ENCODE measurements at regions not wholly inside any gene's neighbourhood (a gene's known extent, or its start where the extent isn't known, plus 50 kb on each side); places are given as distances from the start of the nearest gene placed in this dataset.

DNA sequence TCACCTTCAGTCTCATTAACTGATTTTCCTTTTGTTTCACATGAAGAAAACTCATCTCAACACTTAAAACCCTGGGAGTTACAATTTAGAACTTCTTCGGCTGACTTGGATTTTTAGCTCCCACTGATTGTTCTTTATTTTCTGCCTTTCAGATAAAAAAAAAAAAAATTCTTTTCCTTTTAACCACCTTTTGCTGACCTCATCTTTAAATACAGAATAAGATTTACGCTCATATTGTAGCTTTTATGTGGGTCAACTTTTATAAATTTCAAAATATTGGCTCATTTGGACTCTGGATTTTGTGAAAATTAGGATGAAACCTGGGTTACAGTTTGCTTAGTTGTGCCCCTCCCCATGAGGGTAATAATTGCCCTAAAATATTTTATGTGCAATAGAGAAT lies 659.3 kb downstream of the ZNF674 start:
- Histone ChIP-seq H3K36me3 (ENCODE audit: control insufficient read depth, insufficient read depth, low read length) (no peaks in the 10 kb centered on the region), H3K4me3 (ENCODE audit: insufficient read depth, low read depth, low read length, poor library complexity, severe bottlenecking) (no peak overlapping the region), H3K27me3 (replicated peaks; ENCODE audit: control insufficient read depth, insufficient read depth, low read length, poor library complexity, severe bottlenecking) (no peaks in the 10 kb centered on the region), H3K4me1 (ENCODE audit: control insufficient read depth, insufficient read depth, low read length, poor library complexity, severe bottlenecking) (no peaks in the 10 kb centered on the region), H3K9me3 (ENCODE audit: control insufficient read depth, low read length) (no peaks in the 10 kb centered on the region), H3K27ac (ENCODE audit: insufficient read depth, low read length, poor library complexity, severe bottlenecking) (no peak overlapping the region)
- no peak for DNase-seq

DNA sequence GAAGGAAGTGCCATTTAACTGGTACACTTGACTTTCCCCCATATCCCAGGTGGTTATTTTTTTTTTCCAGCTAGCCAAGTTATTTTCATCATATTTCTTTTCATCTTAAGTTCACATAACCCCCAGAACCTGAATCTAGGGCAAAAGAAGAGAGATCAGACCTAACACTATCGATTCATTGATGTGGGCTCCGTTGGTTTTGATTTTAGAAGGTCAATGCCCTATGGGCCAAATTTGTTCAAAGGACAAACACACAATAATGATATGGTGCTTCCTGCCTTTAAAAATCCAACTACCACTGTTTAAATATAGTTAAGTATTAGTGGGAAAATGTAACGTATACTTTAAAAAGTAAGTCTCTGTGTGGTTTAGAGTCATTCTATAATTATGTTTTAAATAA lies 665.7 kb downstream of the ZNF674 start:
- no peak overlapping the region for H3K27ac ChIP-seq (ENCODE audit: insufficient read depth, low read length, poor library complexity, severe bottlenecking)
- no peaks in the 10 kb centered on the region for H3K9me3 ChIP-seq (ENCODE audit: control insufficient read depth, low read length)
- H3K36me3 ChIP-seq (ENCODE audit: control insufficient read depth, insufficient read depth, low read length), result no peaks in the 10 kb centered on the region
- no peak overlapping the region for H3K4me3 ChIP-seq (ENCODE audit: insufficient read depth, low read depth, low read length, poor library complexity, severe bottlenecking)
- H3K4me1 ChIP-seq (ENCODE audit: control insufficient read depth, insufficient read depth, low read length, poor library complexity, severe bottlenecking), result no peaks in the 10 kb centered on the region
- H3K27me3 ChIP-seq (replicated peaks; ENCODE audit: control insufficient read depth, insufficient read depth, low read length, poor library complexity, severe bottlenecking), result no peaks in the 10 kb centered on the region
- no peak for DNase-seq

DNA sequence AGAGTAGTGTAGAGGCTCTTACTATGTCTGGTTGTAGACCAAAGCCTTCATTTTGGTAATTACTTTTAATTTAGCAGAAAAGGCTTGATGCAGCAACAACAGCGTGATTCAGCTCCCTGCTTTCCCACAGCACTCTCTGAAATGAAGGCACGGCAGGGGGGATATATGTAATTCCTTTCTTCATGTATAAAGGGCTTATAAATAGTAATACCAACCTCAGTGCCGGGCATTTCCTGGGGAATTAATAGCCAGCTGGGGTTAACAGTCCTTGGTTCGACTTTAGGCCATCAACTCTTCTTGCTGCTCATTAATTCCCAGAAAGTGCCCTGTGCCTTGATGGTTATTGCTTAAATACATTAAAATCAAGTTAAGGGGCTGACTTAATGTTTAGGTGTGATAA lies 669.0 kb downstream of the ZNF674 start:
- H3K4me1 ChIP-seq (ENCODE audit: control insufficient read depth, insufficient read depth, low read length, poor library complexity, severe bottlenecking), result no peaks in the 10 kb centered on the region
- no peak overlapping the region for H3K4me3 ChIP-seq (ENCODE audit: insufficient read depth, low read depth, low read length, poor library complexity, severe bottlenecking)
- no peak overlapping the region for H3K27ac ChIP-seq (ENCODE audit: insufficient read depth, low read length, poor library complexity, severe bottlenecking)
- no peak for DNase-seq
- no peaks in the 10 kb centered on the region for H3K9me3 ChIP-seq (ENCODE audit: control insufficient read depth, low read length)
- H3K27me3 ChIP-seq (replicated peaks; ENCODE audit: control insufficient read depth, insufficient read depth, low read length, poor library complexity, severe bottlenecking), result no peaks in the 10 kb centered on the region
- H3K36me3 ChIP-seq (ENCODE audit: control insufficient read depth, insufficient read depth, low read length), result no peaks in the 10 kb centered on the region

DNA sequence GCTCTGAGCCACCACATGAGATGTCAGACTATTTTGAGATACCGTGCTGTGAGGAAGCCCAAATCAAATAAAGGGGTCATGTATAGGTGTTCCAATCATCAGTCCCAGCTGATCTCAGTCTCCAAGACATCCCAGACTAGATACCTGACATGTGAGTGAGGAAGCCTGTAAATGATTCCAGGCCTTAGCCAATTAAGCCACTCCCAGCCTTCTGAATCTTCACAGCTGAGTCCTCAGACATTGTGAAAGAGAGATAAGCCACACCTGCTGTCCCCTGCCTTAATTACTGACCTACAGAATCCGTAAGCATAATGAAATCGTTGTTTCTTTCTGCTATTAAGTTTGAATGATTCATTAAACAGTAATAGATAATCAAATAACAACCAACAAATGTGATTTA lies 671.4 kb downstream of the ZNF674 start:
- Histone ChIP-seq H3K27ac (ENCODE audit: insufficient read depth, low read length, poor library complexity, severe bottlenecking) (no peak overlapping the region), H3K4me3 (ENCODE audit: insufficient read depth, low read depth, low read length, poor library complexity, severe bottlenecking) (no peak overlapping the region), H3K36me3 (ENCODE audit: control insufficient read depth, insufficient read depth, low read length) (no peaks in the 10 kb centered on the region), H3K27me3 (replicated peaks; ENCODE audit: control insufficient read depth, insufficient read depth, low read length, poor library complexity, severe bottlenecking) (no peaks in the 10 kb centered on the region), H3K4me1 (ENCODE audit: control insufficient read depth, insufficient read depth, low read length, poor library complexity, severe bottlenecking) (no peaks in the 10 kb centered on the region), H3K9me3 (ENCODE audit: control insufficient read depth, low read length) (no peaks in the 10 kb centered on the region)
- no peak for DNase-seq

DNA sequence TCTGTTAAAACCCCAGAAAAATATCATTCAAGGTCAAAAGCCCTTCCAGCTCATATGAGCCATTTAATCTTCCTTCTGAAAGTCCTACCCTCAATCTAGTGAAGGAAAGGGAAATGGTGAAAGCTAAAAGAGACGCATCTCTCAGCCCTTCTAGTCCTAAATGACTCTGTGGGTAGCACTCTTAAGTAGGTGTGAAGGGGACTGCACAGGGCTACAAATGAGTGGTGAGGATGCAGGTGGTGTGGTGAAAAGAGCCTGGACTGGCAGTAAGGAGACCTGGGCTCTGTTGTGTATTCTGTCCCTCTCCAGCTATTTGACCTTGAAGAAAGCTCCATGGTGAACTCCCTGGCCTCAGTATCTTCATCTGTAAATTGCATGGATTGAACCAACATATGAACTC lies 671.8 kb upstream of the DIPK2B start:
- no peaks in the 10 kb centered on the region for H3K27me3 ChIP-seq (replicated peaks; ENCODE audit: control insufficient read depth, insufficient read depth, low read length, poor library complexity, severe bottlenecking)
- H3K4me3 ChIP-seq (ENCODE audit: insufficient read depth, low read depth, low read length, poor library complexity, severe bottlenecking), result no peak overlapping the region
- no peaks in the 10 kb centered on the region for H3K36me3 ChIP-seq (ENCODE audit: control insufficient read depth, insufficient read depth, low read length)
- no peak overlapping the region for H3K27ac ChIP-seq (ENCODE audit: insufficient read depth, low read length, poor library complexity, severe bottlenecking)
- H3K4me1 ChIP-seq (ENCODE audit: control insufficient read depth, insufficient read depth, low read length, poor library complexity, severe bottlenecking), result no peaks in the 10 kb centered on the region
- H3K9me3 ChIP-seq (ENCODE audit: control insufficient read depth, low read length), result no peaks in the 10 kb centered on the region
- no peak for DNase-seq

DNA sequence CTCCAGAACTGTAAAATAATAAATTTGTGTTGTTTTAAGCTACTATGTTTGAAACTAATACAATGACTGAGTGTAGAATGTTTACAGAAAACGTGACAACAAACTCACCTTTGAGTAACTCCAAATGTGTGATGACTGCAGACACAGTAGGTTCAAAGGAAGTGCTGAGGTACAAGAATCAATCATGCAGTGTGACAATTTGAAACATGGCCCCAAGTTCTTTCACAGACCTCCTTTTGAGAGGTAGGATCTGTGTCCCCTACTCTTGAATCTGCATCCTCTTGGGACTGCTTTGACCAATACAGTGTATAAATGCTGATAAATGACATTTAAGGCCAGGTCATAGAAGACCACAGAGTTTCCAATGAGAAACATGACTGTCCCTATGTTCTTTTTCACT lies 667.7 kb upstream of the DIPK2B start:
- Histone ChIP-seq H3K27me3 (replicated peaks; ENCODE audit: control insufficient read depth, insufficient read depth, low read length, poor library complexity, severe bottlenecking) (no peaks in the 10 kb centered on the region), H3K36me3 (ENCODE audit: control insufficient read depth, insufficient read depth, low read length) (no peaks in the 10 kb centered on the region), H3K4me1 (ENCODE audit: control insufficient read depth, insufficient read depth, low read length, poor library complexity, severe bottlenecking) (no peaks in the 10 kb centered on the region), H3K9me3 (ENCODE audit: control insufficient read depth, low read length) (no peaks in the 10 kb centered on the region), H3K4me3 (ENCODE audit: insufficient read depth, low read depth, low read length, poor library complexity, severe bottlenecking) (no peak overlapping the region), H3K27ac (ENCODE audit: insufficient read depth, low read length, poor library complexity, severe bottlenecking) (no peak overlapping the region)
- no peak for DNase-seq

DNA sequence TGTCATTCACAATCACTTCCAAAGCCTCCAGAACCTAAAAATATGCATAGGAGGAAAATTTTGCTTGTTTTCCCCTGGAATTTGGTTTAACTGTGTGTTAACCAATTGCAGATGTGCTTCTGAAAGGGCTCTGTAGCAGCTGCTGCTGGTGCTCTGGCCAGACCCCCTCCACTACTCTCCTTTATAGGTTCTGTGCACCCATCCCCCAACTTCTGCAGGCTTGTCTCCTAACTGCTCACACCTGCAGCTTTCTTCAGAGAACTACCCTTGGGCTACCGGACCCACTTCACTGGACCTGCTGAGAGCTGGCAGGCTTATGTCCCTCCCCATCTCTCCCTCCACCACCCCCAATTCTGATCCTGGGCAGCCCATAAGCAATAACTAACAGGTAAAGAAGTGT lies 662.1 kb upstream of the DIPK2B start:
- Histone ChIP-seq H3K27me3 (replicated peaks; ENCODE audit: control insufficient read depth, insufficient read depth, low read length, poor library complexity, severe bottlenecking) (peaks cover 2% of the 10 kb centered on the region), H3K27ac (ENCODE audit: insufficient read depth, low read length, poor library complexity, severe bottlenecking) (no peak overlapping the region), H3K4me3 (ENCODE audit: insufficient read depth, low read depth, low read length, poor library complexity, severe bottlenecking) (no peak overlapping the region), H3K4me1 (ENCODE audit: control insufficient read depth, insufficient read depth, low read length, poor library complexity, severe bottlenecking) (no peaks in the 10 kb centered on the region), H3K36me3 (ENCODE audit: control insufficient read depth, insufficient read depth, low read length) (no peaks in the 10 kb centered on the region), H3K9me3 (ENCODE audit: control insufficient read depth, low read length) (no peaks in the 10 kb centered on the region)
- no peak for DNase-seq

DNA sequence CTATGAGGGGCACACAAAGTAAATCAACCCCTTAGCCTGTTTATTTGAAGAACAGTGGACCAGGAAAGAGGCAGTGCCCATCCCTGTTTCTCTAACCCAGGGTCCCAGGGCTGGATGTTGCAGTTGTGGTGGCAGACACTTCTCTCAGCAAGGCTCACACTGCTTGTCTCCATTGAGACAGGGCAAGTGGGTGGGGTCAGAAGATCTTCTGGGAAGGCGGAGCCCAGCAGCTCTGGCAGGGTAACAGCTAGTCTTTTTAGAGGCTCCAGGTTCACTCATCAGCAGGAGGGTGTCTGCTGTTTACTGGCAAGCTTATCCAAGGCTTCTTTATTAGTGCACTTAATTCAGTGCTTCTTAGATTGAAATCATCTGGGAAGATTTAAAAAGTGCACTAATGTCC lies 659.8 kb upstream of the DIPK2B start:
- Histone ChIP-seq H3K36me3 (ENCODE audit: control insufficient read depth, insufficient read depth, low read length) (no peaks in the 10 kb centered on the region), H3K27me3 (replicated peaks; ENCODE audit: control insufficient read depth, insufficient read depth, low read length, poor library complexity, severe bottlenecking) (peaks cover 2% of the 10 kb centered on the region), H3K4me1 (ENCODE audit: control insufficient read depth, insufficient read depth, low read length, poor library complexity, severe bottlenecking) (no peaks in the 10 kb centered on the region), H3K9me3 (ENCODE audit: control insufficient read depth, low read length) (no peaks in the 10 kb centered on the region), H3K27ac (ENCODE audit: insufficient read depth, low read length, poor library complexity, severe bottlenecking) (no peak overlapping the region), H3K4me3 (ENCODE audit: insufficient read depth, low read depth, low read length, poor library complexity, severe bottlenecking) (no peak overlapping the region)
- no peak for DNase-seq

DNA sequence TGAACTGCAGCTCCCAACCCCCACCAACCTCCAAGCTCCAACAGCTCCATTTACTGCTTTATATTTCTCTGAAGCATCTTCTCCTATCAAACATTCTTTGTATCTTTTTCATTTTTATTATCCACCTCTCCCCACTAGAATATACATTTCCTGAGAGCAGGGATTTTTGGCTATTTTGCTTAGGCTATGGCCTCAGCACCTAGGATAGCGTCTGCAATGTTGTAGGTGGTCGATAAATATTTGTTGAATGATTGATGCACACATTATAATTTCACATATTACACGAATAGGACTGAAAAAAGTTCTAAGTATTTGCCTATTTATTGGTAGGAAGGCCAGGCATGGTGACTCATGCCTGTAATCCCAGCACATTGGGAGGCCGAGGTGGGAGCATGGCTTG lies 658.7 kb upstream of the DIPK2B start:
- peaks cover 2% of the 10 kb centered on the region for H3K27me3 ChIP-seq (replicated peaks; ENCODE audit: control insufficient read depth, insufficient read depth, low read length, poor library complexity, severe bottlenecking)

DNA sequence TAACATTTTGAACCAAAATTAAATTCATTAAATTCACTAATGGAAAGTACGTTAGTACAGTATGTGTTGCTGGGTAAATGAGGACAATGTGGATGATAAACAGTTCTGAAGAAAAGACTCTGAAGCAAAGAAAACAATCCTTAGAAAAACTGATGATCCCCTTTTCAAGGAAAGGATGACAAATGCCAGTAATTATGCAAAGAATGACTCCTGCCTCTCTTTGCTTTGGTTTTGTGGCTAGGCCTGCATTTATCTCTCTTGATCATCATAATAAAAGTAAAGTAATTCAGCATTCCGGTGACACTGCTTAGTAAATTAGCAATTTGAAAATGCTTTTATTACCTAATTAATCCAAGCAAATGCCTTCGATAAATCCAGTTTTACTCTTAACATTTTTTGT lies 652.2 kb upstream of the DIPK2B start:
- peaks cover 3% of the 10 kb centered on the region for H3K4me1 ChIP-seq (ENCODE audit: control insufficient read depth, insufficient read depth, low read length, poor library complexity, severe bottlenecking)
- no peak overlapping the region for H3K27ac ChIP-seq (ENCODE audit: insufficient read depth, low read length, poor library complexity, severe bottlenecking)
- no peaks in the 10 kb centered on the region for H3K9me3 ChIP-seq (ENCODE audit: control insufficient read depth, low read length)
- H3K36me3 ChIP-seq (ENCODE audit: control insufficient read depth, insufficient read depth, low read length), result no peaks in the 10 kb centered on the region
- no peak overlapping the region for H3K4me3 ChIP-seq (ENCODE audit: insufficient read depth, low read depth, low read length, poor library complexity, severe bottlenecking)
- no peaks in the 10 kb centered on the region for H3K27me3 ChIP-seq (replicated peaks; ENCODE audit: control insufficient read depth, insufficient read depth, low read length, poor library complexity, severe bottlenecking)
- DNase-seq, result no peak

More for the DNA sequence above, 658.7 kb upstream of the DIPK2B start:
- Histone ChIP-seq H3K36me3 (ENCODE audit: control insufficient read depth, insufficient read depth, low read length) (no peaks in the 10 kb centered on the region), H3K4me1 (ENCODE audit: control insufficient read depth, insufficient read depth, low read length, poor library complexity, severe bottlenecking) (no peaks in the 10 kb centered on the region), H3K4me3 (ENCODE audit: insufficient read depth, low read depth, low read length, poor library complexity, severe bottlenecking) (no peak overlapping the region), H3K27ac (ENCODE audit: insufficient read depth, low read length, poor library complexity, severe bottlenecking) (no peak overlapping the region), H3K9me3 (ENCODE audit: control insufficient read depth, low read length) (no peaks in the 10 kb centered on the region)
- DNase-seq, result no peak

DNA sequence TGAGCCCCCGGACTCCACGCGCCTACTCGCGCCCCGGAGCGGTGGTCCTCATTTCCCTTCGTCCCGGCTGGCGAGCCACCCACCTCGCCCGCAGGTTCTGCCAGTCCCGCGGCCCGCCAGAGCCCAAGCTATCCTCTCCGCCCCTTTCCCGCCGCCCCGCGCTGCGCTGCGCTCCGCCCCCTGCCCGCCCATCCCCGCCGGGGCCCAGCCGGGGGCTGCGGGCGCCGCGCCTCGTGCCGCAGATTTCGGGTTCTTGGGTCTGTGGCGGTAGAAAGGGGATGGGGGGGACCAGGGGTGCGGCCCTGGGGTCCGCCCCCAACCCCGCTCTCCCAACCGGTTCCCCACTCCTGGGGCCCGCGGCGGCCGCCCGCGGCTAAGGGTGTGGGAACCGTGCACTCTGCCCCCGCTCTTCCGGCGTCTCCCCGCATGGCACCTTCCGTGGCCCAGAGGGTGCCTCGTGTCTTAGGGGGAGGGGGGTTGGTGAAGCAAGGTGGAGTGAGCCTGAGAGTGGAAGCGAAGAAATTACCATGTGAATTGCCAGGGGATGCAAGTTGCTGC lies 650.8 kb upstream of the DIPK2B start:
- peak overlapping the region; percentile 42 for H3K27ac ChIP-seq (ENCODE audit: insufficient read depth, low read length, poor library complexity, severe bottlenecking)
- H3K27me3 ChIP-seq (replicated peaks; ENCODE audit: control insufficient read depth, insufficient read depth, low read length, poor library complexity, severe bottlenecking), result no peaks in the 10 kb centered on the region
- peaks cover 3% of the 10 kb centered on the region for H3K4me1 ChIP-seq (ENCODE audit: control insufficient read depth, insufficient read depth, low read length, poor library complexity, severe bottlenecking)
- peak overlapping the region; percentile 62 for H3K4me3 ChIP-seq (ENCODE audit: insufficient read depth, low read depth, low read length, poor library complexity, severe bottlenecking)
- no peaks in the 10 kb centered on the region for H3K36me3 ChIP-seq (ENCODE audit: control insufficient read depth, insufficient read depth, low read length)
- DNase-seq, result peak in 2 of 3 donors; percentile 16 to 27
- no peaks in the 10 kb centered on the region for H3K9me3 ChIP-seq (ENCODE audit: control insufficient read depth, low read length)

Data from effector memory CD4-positive, alpha-beta T cell (primary cell).